Natural killer cell treated with Interleukin-12 subunit alpha and Interleukin-12 subunit beta and Interleukin-15 and Interleukin-18, amount 100 ng/mL, for 72 hours (primary cell): ENCODE measurements at regions not wholly inside any gene's neighbourhood (a gene's known extent, or its start where the extent isn't known, plus 50 kb on each side); places are given as distances from the start of the nearest gene placed in this dataset.

ENCODE experiments used
- ATAC-seq, 2 donors: fragments of 150-1000 bp; cut with Tn5 transposase in 1 of 2; sonication (Bioruptor Pico), chemical (Tn5 transposase) in 1 of 2; 2 replicates each; pipeline ENCODE4 v1.10.0; 2021
- DNase-seq: peaks from one replicate; pipeline ENCODE4 v3.0.0; 2022; ENCODE audit warnings: low spot score
- H3K27ac Mint-ChIP-seq, 2 donors: 1 replicate in 1 of 2; 2 replicates in 1 of 2; pipeline ENCODE4 v1.8.0; 2022; ENCODE audit warnings: mixed read lengths in 2 of 2, mild to moderate bottlenecking in 1 of 2, moderate library complexity in 1 of 2
- H3K27me3 Mint-ChIP-seq, 2 donors: 1 replicate in 1 of 2; 2 replicates in 1 of 2; pipeline ENCODE4 v1.8.0; 2022; ENCODE audit warnings: mixed read lengths in 2 of 2
- H3K36me3 Mint-ChIP-seq: one replicate; pipeline ENCODE4 v1.8.0; 2022; ENCODE audit warnings: mixed read lengths
- H3K4me1 Mint-ChIP-seq, 2 donors: 1 replicate in 1 of 2; 2 replicates in 1 of 2; pipeline ENCODE4 v1.8.0; 2022; ENCODE audit warnings: low read depth in 2 of 2, mixed read lengths in 2 of 2, mild to moderate bottlenecking in 1 of 2
- H3K4me3 Mint-ChIP-seq: one replicate; pipeline ENCODE4 v1.8.0; 2022; ENCODE audit warnings: mixed read lengths
- H3K9me3 Mint-ChIP-seq: 2 replicates; pipeline ENCODE4 v1.8.0; 2022; ENCODE audit warnings: mixed read lengths

- H3K4me3 Mint-ChIP-seq, result no peak overlapping the region
- H3K27me3 Mint-ChIP-seq, result peaks cover 0 to 3% of the 10 kb centered on the region in 2 donors
- no peaks in the 10 kb centered on the region for H3K36me3 Mint-ChIP-seq
- no peaks in the 10 kb centered on the region for H3K4me1 Mint-ChIP-seq
- no peaks in the 10 kb centered on the region for H3K9me3 Mint-ChIP-seq
- DNase-seq, result no peak
- no peak overlapping the region for H3K27ac Mint-ChIP-seq
- ATAC-seq, result no peak
These were observed 244.3 kb downstream of the BARHL2 start for GRCh38 chr1:90472775-90473174.

- H3K4me1 Mint-ChIP-seq, result no peaks in the 10 kb centered on the region
- peaks cover 8% of the 10 kb centered on the region in 2 donors for H3K27me3 Mint-ChIP-seq
- ATAC-seq, result no peak
These were observed 257.5 kb downstream of the BARHL2 start for GRCh38 chr1:90459570-90459969.

GRCh38 chr1:90457985-90458384 lies 259.1 kb downstream of the BARHL2 start:
- H3K27me3 Mint-ChIP-seq, result peaks cover 8 to 10% of the 10 kb centered on the region in 2 donors
- ATAC-seq (no peak), DNase-seq (no peak)
- H3K9me3 Mint-ChIP-seq, result no peaks in the 10 kb centered on the region
- no peaks in the 10 kb centered on the region for H3K36me3 Mint-ChIP-seq
- no peak overlapping the region for H3K4me3 Mint-ChIP-seq
- H3K27ac Mint-ChIP-seq, result no peak overlapping the region
- H3K4me1 Mint-ChIP-seq, result no peaks in the 10 kb centered on the region

More at GRCh38 chr1:90459570-90459969, 257.5 kb downstream of the BARHL2 start:
- no peak for DNase-seq
- Mint-ChIP-seq H3K9me3 (no peaks in the 10 kb centered on the region), H3K36me3 (no peaks in the 10 kb centered on the region), H3K4me3 (no peak overlapping the region), H3K27ac (no peak overlapping the region)

- H3K27me3 Mint-ChIP-seq, result peaks cover 8 to 13% of the 10 kb centered on the region in 2 donors
These were observed 264.6 kb downstream of the BARHL2 start for GRCh38 chr1:90452491-90452890.

GRCh38 chr1:90443354-90443753 lies 273.7 kb downstream of the BARHL2 start:
- Mint-ChIP-seq H3K27me3 (peaks cover 5 to 18% of the 10 kb centered on the region in 2 donors), H3K27ac (no peak overlapping the region), H3K4me3 (no peak overlapping the region), H3K9me3 (no peaks in the 10 kb centered on the region), H3K36me3 (peaks cover 5% of the 10 kb centered on the region), H3K4me1 (no peaks in the 10 kb centered on the region)
- ATAC-seq, result no peak
- no peak for DNase-seq

More at GRCh38 chr1:90452491-90452890, 264.6 kb downstream of the BARHL2 start:
- Mint-ChIP-seq H3K4me1 (no peaks in the 10 kb centered on the region), H3K9me3 (no peaks in the 10 kb centered on the region), H3K4me3 (no peak overlapping the region), H3K36me3 (no peaks in the 10 kb centered on the region), H3K27ac (no peak overlapping the region)
- ATAC-seq (no peak), DNase-seq (no peak)

- no peak overlapping the region for H3K27ac Mint-ChIP-seq
- H3K4me1 Mint-ChIP-seq, result no peaks in the 10 kb centered on the region
- no peak overlapping the region for H3K4me3 Mint-ChIP-seq
- H3K27me3 Mint-ChIP-seq, result peaks cover 0 to 9% of the 10 kb centered on the region in 2 donors
- H3K9me3 Mint-ChIP-seq, result no peaks in the 10 kb centered on the region
- no peak for ATAC-seq
- DNase-seq, result no peak
- no peaks in the 10 kb centered on the region for H3K36me3 Mint-ChIP-seq
These were observed 281.8 kb downstream of the BARHL2 start for GRCh38 chr1:90435351-90435750.

- no peak overlapping the region for H3K4me3 Mint-ChIP-seq
- no peaks in the 10 kb centered on the region for H3K36me3 Mint-ChIP-seq
- DNase-seq (no peak), ATAC-seq (no peak)
- peaks cover 0 to 9% of the 10 kb centered on the region in 2 donors for H3K27me3 Mint-ChIP-seq
- H3K27ac Mint-ChIP-seq, result no peak overlapping the region
- H3K4me1 Mint-ChIP-seq, result no peaks in the 10 kb centered on the region
- no peaks in the 10 kb centered on the region for H3K9me3 Mint-ChIP-seq
These were observed 282.6 kb downstream of the BARHL2 start for GRCh38 chr1:90434460-90434859.

GRCh38 chr1:90417126-90417525 lies 300.0 kb downstream of the BARHL2 start:
- Mint-ChIP-seq H3K9me3 (peaks cover 6% of the 10 kb centered on the region), H3K27me3 (peaks cover 4 to 5% of the 10 kb centered on the region in 2 donors), H3K4me1 (no peaks in the 10 kb centered on the region), H3K27ac (no peak overlapping the region), H3K36me3 (no peaks in the 10 kb centered on the region), H3K4me3 (no peak overlapping the region)
- no peak for DNase-seq
- no peak for ATAC-seq

GRCh38 chr1:90414201-90414600 lies 302.9 kb downstream of the BARHL2 start:
- no peak overlapping the region for H3K27ac Mint-ChIP-seq

GRCh38 chr1:90413519-90413918 lies 303.6 kb downstream of the BARHL2 start:
- no peaks in the 10 kb centered on the region for H3K36me3 Mint-ChIP-seq
- ATAC-seq, result no peak
- no peaks in the 10 kb centered on the region for H3K4me1 Mint-ChIP-seq
- H3K27ac Mint-ChIP-seq, result no peak overlapping the region
- peaks cover 4% of the 10 kb centered on the region for H3K9me3 Mint-ChIP-seq
- H3K27me3 Mint-ChIP-seq, result peaks cover 0 to 9% of the 10 kb centered on the region in 2 donors
- no peak for DNase-seq
- no peak overlapping the region for H3K4me3 Mint-ChIP-seq

More at GRCh38 chr1:90414201-90414600, 302.9 kb downstream of the BARHL2 start:
- H3K4me1 Mint-ChIP-seq, result no peaks in the 10 kb centered on the region
- peaks cover 4% of the 10 kb centered on the region for H3K9me3 Mint-ChIP-seq
- no peak for ATAC-seq
- H3K4me3 Mint-ChIP-seq, result no peak overlapping the region
- H3K27me3 Mint-ChIP-seq, result peaks cover 2 to 9% of the 10 kb centered on the region in 2 donors
- no peaks in the 10 kb centered on the region for H3K36me3 Mint-ChIP-seq
- no peak for DNase-seq

- ATAC-seq, result no peak
- Mint-ChIP-seq H3K4me1 (no peaks in the 10 kb centered on the region), H3K27me3 (peaks cover 0 to 9% of the 10 kb centered on the region in 2 donors)
These were observed 304.5 kb downstream of the BARHL2 start for GRCh38 chr1:90412563-90412962.

GRCh38 chr1:90411185-90411584 lies 305.9 kb downstream of the BARHL2 start:
- DNase-seq (no peak), ATAC-seq (no peak)
- Mint-ChIP-seq H3K4me3 (no peak overlapping the region), H3K27me3 (peaks cover 9 to 12% of the 10 kb centered on the region in 2 donors), H3K27ac (no peak overlapping the region), H3K4me1 (no peaks in the 10 kb centered on the region), H3K36me3 (no peaks in the 10 kb centered on the region), H3K9me3 (peaks cover 4% of the 10 kb centered on the region)

More at GRCh38 chr1:90412563-90412962, 304.5 kb downstream of the BARHL2 start:
- H3K36me3 Mint-ChIP-seq, result no peaks in the 10 kb centered on the region
- H3K4me3 Mint-ChIP-seq, result no peak overlapping the region
- H3K27ac Mint-ChIP-seq, result no peak overlapping the region
- DNase-seq, result no peak
- peaks cover 4% of the 10 kb centered on the region for H3K9me3 Mint-ChIP-seq

- Mint-ChIP-seq H3K27ac (no peak overlapping the region), H3K4me1 (no peaks in the 10 kb centered on the region), H3K36me3 (no peaks in the 10 kb centered on the region), H3K4me3 (no peak overlapping the region), H3K9me3 (no peaks in the 10 kb centered on the region), H3K27me3 (peaks cover 12 to 17% of the 10 kb centered on the region in 2 donors)
- no peak for DNase-seq
- ATAC-seq, result no peak
These were observed 309.4 kb downstream of the BARHL2 start for GRCh38 chr1:90407737-90408136.

GRCh38 chr1:90405726-90406125 lies 311.4 kb downstream of the BARHL2 start:
- H3K4me1 Mint-ChIP-seq, result no peaks in the 10 kb centered on the region
- H3K27ac Mint-ChIP-seq, result no peak overlapping the region
- peaks cover 6 to 17% of the 10 kb centered on the region in 2 donors for H3K27me3 Mint-ChIP-seq
- H3K9me3 Mint-ChIP-seq, result no peaks in the 10 kb centered on the region
- no peak overlapping the region for H3K4me3 Mint-ChIP-seq
- DNase-seq (no peak), ATAC-seq (no peak)
- no peaks in the 10 kb centered on the region for H3K36me3 Mint-ChIP-seq
